Stimulated activated CD4-positive, alpha-beta T cell treated with anti-CD3 and anti-CD28 coated beads, TNF-alpha, amount 100 ng/mL, for 4 hours (primary cell): ENCODE measurements at regions not wholly inside any gene's neighbourhood (a gene's known extent, or its start where the extent isn't known, plus 50 kb on each side); places are given as distances from the start of the nearest gene placed in this dataset.

Experiments
- DNase-seq, 3 experiments: peaks; one replicate each; pipeline ENCODE4 v3.0.0-alpha.2; 2020; ENCODE audit warnings: low read depth in 3 of 3

GRCh38 chr12:107523775-107524535 is 161.6 kb upstream of the PWP1 start:
- DNase-seq = no peak

GRCh38 chr12:107525063-107525718 is 160.4 kb upstream of the PWP1 start:
- no peak for DNase-seq

GRCh38 chr12:107525719-107526554 is 159.7 kb upstream of the PWP1 start:
- no peak for DNase-seq

GRCh38 chr12:107526555-107527180 is 158.9 kb upstream of the PWP1 start:
- DNase-seq = no peak

GRCh38 chr12:107528731-107529365 is 156.8 kb upstream of the PWP1 start:
- DNase-seq = no peak

- no peak for DNase-seq
Observed at GRCh38 chr12:107529991-107530390, 155.6 kb upstream of the PWP1 start.

GRCh38 chr12:107530701-107531100 is 154.9 kb upstream of the PWP1 start:
- DNase-seq = no peak

GRCh38 chr12:107533218-107533617 is 152.4 kb upstream of the PWP1 start:
- no peak for DNase-seq

- no peak for DNase-seq
Observed at GRCh38 chr12:107536613-107537012, 149.0 kb upstream of the PWP1 start.

GRCh38 chr12:107537464-107538119 is 148.0 kb upstream of the PWP1 start:
- DNase-seq = no peak

GRCh38 chr12:107539196-107539939 is 146.2 kb upstream of the PWP1 start:
- no peak for DNase-seq

GRCh38 chr12:107541001-107541705 is 144.4 kb upstream of the PWP1 start:
- no peak for DNase-seq

- DNase-seq = no peak
Observed at GRCh38 chr12:107543416-107543815, 142.2 kb upstream of the PWP1 start.

- DNase-seq = no peak
Observed at GRCh38 chr12:107543841-107544240, 141.8 kb upstream of the PWP1 start.

- no peak for DNase-seq
Observed at GRCh38 chr12:107544937-107545336, 140.7 kb upstream of the PWP1 start.

- no peak for DNase-seq
Observed at GRCh38 chr12:107545737-107546353, 139.8 kb upstream of the PWP1 start.

GRCh38 chr12:107547389-107547788 is 138.2 kb upstream of the PWP1 start:
- DNase-seq = no peak

GRCh38 chr12:107549651-107550480 is 135.7 kb upstream of the PWP1 start:
- DNase-seq = no peak
